Loucy (cell line): ENCODE measurements at regions not wholly inside any gene's neighbourhood (a gene's known extent, or its start where the extent isn't known, plus 50 kb on each side); places are given as distances from the start of the nearest gene placed in this dataset.

Experiments
- CTCF ChIP-seq: fragments of 200-600 bp; sonication (generic); conservative IDR thresholded peaks from 2 replicates; pipeline ENCODE4 v1.5.1; 2014; ENCODE audit warnings: mild to moderate bottlenecking, antibody characterized with exemption, low read length
- EZH2phosphoT487 ChIP-seq: fragments of 200-600 bp; IDR thresholded peaks from 2 replicates; pipeline ENCODE4 v1.6.1; 2018; ENCODE audit warnings: antibody characterized with exemption, mild to moderate bottlenecking, moderate library complexity, borderline replicate concordance

- TF ChIP-seq CTCF: no peak
- no peak for TF ChIP-seq EZH2phosphoT487
Measured at GRCh38 chr20:53654932-53655624, 61.4 kb upstream of the ZNF217 start.
